ENCODE measurements at regions not wholly inside any gene's neighbourhood (a gene's known extent, or its start where the extent isn't known, plus 50 kb on each side); places are given as distances from the start of the nearest gene placed in this dataset.

DNA sequence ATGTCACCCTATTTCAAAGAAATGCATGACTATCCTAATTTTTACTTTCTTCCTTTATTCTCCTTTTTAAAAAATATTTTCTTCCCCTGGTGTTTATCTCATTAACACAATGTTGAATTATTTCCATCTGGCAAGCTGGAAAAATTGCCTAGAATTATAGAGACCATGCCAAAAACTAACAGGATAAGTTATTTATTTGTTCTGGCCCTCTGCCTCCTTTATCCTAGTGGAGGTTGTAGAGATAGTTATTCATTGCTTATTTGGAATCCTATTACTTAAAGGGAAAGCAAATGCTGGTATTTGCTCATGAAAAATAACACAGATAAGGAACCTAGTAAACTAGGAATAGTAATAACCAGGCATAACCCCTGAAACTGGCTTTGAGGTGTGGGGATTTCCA, 684.9 kb upstream of the KIF2B start:
- TF ChIP-seq CTCF (IDR thresholded peaks at IDR 0.05; ENCODE audit: insufficient read depth, low read depth, low read length) (no peak), EZH2 (IDR thresholded peaks at IDR 0.05; ENCODE audit: insufficient read depth, low read length) (no peak)

Measured in astrocyte (in vitro differentiated cells and primary cell).